SK-N-MC (cell line): ENCODE measurements at regions not wholly inside any gene's neighbourhood (a gene's known extent, or its start where the extent isn't known, plus 50 kb on each side); places are given as distances from the start of the nearest gene placed in this dataset.
"Not testable (repeated sequence)": the region's sequence is repeated elsewhere in the genome, so short reads cannot be mapped to it uniquely, and the experiment has no call there.

ENCODE experiments used
- DNase-seq: peaks from one replicate; pipeline ENCODE4 v3.0.0-alpha.2; 2011; ENCODE audit warnings: low read depth, low spot score
- H3K27ac ChIP-seq: fragments of 200-600 bp; sonication (generic); 2 replicates; pipeline ENCODE4 v1.5.1; 2016; ENCODE audit warnings: mixed run types
- H3K36me3 ChIP-seq: fragments of 200-600 bp; sonication (generic); 2 replicates; pipeline ENCODE4 v1.6.1; 2017; ENCODE audit warnings: antibody characterized with exemption, low read length, mixed read lengths; ENCODE audit not compliant: insufficient read depth
- H3K4me3 ChIP-seq: fragments of 200-600 bp; sonication (generic); 2 replicates; pipeline ENCODE4 v1.5.1; 2016
- H3K9ac ChIP-seq: fragments of 200-600 bp; sonication (generic); 2 replicates; pipeline ENCODE4 v1.8.0; 2017; ENCODE audit warnings: mixed run types, mixed read lengths; ENCODE audit not compliant: insufficient read length
- H3K9me3 ChIP-seq: fragments of 200-600 bp; sonication (generic); 2 replicates; pipeline ENCODE4 v1.6.1; 2017; ENCODE audit warnings: low read depth, mild to moderate bottlenecking, antibody characterized with exemption, low read length, moderate library complexity, mixed read lengths
- EZH2 ChIP-seq: fragments of 200-600 bp; sonication (generic); IDR thresholded peaks from one replicate; pipeline ENCODE4 v1.6.1; 2017; ENCODE audit warnings: antibody characterized with exemption
- FOXP2 ChIP-seq: optimal IDR thresholded peaks from 2 replicates; pipeline ENCODE3; 2011; ENCODE audit warnings: mild to moderate bottlenecking, moderate library complexity; ENCODE audit not compliant: insufficient read depth; ENCODE audit errors: extremely low read length, control extremely low read depth
- POLR2AphosphoS5 ChIP-seq: IDR thresholded peaks from 2 replicates; pipeline ENCODE4 v1.6.1; 2012; ENCODE audit warnings: mild to moderate bottlenecking, low read depth, low read length, borderline replicate concordance

DNA sequence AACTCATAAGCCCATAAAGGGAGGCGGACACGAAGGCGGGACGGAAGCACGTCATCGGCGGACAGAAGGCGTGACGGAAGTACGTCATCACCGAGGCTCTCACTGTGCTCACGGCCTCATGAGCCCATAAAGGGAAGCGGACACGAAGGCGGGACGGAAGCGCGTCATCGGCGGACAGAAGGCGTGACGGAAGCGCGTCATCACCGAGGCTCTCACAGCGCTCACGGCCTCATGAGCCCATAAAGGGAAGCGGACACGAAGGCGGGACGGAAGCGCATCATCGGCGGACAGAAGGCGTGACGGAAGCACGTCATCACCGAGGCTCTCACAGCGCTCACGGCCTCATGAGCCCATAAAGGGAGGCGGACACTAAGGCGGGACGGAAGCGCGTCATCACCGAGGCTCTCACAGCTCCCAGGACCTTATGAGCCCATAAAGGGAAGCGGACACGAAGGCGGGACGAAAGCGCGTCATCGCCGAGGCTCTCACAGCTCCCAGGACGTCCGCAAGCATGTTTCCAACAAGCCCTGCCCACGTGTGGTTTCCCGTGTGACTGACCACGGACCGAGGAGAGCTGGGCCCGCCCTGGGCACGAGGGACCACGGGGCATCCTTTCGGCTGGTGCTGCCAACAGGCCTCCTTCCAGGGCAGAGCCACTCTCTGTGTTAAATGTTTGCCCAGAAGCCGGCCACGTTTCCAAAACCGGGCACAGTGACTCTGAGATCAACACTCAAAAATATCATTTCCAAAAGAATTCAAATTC is 182.7 kb upstream of the SALL3 start:
- no peaks in the 10 kb centered on the region for H3K9me3 ChIP-seq
- no peak overlapping the region for H3K4me3 ChIP-seq
- no peak for TF ChIP-seq FOXP2
- TF ChIP-seq POLR2AphosphoS5: no peak
- TF ChIP-seq EZH2: no peak
- H3K9ac ChIP-seq: no peak overlapping the region
- no peaks in the 10 kb centered on the region for H3K36me3 ChIP-seq
- no peak overlapping the region for H3K27ac ChIP-seq
- no peak for DNase-seq

DNA sequence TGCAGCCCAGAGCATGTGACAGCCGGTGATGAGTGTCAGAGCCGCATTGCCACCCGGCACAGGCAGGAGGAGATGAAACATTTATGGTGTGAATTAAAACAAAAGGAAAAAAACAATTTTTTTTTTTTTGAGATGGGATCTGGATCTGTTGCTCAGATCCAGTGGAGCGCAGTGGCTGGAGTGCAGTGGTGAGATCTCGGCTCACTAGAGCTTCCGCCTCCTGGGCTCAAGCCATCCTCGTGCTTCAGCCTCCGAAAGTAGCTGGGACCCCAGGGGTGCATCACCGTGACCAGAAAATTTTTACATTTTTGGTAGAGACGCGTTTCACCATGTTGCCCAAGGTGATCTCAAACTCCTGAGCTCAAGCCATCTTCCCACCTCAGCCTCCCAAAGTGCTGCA is 182.1 kb upstream of the SALL3 start:
- no peak for DNase-seq
- Histone ChIP-seq H3K36me3 (no peaks in the 10 kb centered on the region), H3K4me3 (no peak overlapping the region), H3K9ac (no peak overlapping the region), H3K9me3 (no peaks in the 10 kb centered on the region), H3K27ac (no peak overlapping the region)
- no peak for TF ChIP-seq EZH2
- no peak for TF ChIP-seq POLR2AphosphoS5
- TF ChIP-seq FOXP2: no peak

DNA sequence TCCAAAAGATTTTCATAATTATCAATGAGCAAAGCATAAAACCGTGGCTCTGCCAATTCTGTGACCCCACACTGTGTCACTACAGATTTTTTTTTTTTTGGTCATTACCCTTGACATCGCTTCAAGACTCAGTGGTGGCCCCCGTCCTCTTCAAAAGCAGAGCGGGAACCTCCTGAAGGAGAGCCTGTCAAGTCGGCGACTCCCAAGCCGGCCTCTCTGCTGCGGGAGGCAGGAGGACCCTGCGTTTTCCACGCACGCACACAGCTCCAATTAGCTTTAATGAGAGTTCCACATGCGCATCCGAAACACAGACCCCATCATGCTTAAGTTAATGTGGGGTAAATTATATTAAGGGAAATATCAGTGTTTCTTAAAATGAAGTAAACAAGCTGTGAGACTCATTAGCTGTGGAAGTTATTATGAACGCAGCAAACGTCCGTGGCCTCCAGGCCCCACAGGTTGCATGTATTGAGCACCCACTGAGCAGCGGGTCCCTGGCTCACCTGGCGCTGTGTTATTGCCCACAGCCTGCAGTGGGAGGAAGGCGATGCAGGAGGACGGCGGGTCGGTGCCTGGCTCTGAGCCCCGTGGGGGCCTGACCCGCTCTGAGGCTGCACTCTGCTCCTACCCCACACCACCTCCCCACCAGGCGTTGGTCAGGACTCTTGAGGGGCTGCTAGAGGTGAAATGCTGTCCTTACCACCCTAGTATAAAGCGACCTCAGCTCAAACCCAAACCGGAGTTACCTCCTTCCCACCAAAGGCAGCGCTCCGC is 181.0 kb upstream of the SALL3 start:
- no peak for DNase-seq
- Histone ChIP-seq H3K4me3 (no peak overlapping the region), H3K9me3 (no peaks in the 10 kb centered on the region), H3K36me3 (no peaks in the 10 kb centered on the region), H3K27ac (no peak overlapping the region), H3K9ac (no peak overlapping the region)
- TF ChIP-seq POLR2AphosphoS5 (no peak), EZH2 (no peak), FOXP2 (no peak)

DNA sequence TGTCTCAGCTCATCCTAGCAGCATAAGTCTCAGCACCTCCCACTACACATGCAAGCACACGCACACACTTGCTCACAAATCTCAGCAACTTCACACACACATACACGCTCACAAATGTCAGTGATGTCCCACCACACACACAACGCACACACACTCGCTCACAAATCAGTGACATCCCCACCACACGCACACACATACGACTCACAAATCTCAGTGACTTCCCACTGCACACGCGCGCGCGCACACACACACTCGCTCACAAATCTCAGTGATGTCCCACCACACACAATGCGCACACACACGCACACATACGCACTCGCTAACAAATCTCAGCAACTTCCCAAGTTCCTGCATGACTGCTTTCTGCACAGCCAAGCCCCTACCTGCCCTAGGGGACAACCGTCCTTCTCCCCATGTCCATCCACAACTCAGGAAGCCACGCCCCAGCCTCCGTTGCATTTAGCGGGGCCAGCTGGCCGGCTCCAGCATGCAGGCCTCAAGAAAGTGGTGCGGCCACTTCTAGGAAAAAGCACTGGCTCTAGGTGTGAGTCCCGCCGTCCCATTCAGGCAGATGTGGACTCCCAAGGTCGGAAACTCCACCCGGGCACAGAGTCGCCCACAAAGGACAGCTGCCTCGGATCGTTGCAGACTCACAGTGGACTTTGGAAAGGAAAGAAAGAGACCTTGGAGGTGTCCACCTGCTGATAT is 180.1 kb upstream of the SALL3 start:
- TF ChIP-seq FOXP2: no peak
- TF ChIP-seq EZH2: no peak
- no peak for TF ChIP-seq POLR2AphosphoS5
- Histone ChIP-seq H3K9me3 (no peaks in the 10 kb centered on the region), H3K27ac (no peak overlapping the region), H3K36me3 (no peaks in the 10 kb centered on the region), H3K9ac (no peak overlapping the region), H3K4me3 (no peak overlapping the region)
- DNase-seq: no peak

DNA sequence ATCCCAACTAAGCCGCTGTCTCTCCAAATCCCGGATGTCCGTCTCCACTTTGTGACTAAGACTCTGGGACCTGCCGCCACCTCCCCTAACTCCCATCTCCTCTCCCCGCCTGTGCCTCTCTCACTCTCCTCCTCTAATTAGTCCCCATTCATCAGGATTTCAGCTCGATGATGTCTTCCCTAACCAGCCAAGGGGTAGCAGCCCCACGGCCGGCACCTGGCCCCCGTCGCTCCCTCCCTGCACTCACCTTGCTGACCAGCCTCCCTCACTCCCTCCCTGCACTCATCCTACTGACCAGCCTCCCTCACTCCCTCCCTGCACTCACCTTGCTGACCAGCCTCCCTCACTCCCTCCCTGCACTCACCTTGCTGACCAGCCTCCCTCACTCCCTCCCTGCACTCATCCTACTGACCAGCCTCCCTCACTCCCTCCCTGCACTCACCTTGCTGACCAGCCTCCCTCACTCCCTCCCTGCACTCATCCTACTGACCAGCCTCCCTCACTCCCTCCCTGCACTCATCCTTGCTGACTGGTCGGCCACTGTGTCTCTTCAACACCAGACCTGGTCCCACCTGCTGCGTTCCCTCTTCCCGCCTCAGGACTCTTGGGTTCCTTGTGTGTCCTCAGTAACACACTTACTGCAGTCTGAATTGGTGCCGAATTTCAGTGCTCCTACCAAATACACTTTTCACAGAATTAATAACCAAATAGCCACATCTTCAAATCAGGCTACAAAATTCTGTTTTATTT is 179.3 kb upstream of the SALL3 start:
- H3K27ac ChIP-seq, H3K4me3 ChIP-seq, H3K36me3 ChIP-seq, DNase-seq, H3K9ac ChIP-seq, H3K9me3 ChIP-seq: not testable (repeated sequence)

DNA sequence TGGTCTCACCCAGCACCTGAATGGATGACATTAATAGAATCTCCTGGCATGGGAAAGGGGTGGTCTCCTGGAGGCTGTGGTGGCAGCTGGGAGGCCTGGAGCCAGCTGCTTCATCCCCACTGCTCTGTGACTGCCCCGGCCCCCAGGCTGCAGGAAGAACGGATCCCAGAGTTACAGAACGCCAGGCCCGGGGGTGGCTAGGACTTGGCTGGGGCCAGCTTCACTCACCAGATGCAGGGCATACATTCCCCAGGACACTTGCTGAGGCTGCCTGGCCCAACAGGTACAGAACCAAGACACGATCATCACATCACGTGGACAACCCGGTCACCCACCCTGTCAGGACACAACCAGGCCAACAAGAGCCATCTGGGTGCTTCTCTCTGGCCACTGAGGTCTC is 178.6 kb upstream of the SALL3 start:
- DNase-seq: no peak
- TF ChIP-seq POLR2AphosphoS5 (no peak), FOXP2 (no peak), EZH2 (no peak)
- Histone ChIP-seq H3K4me3 (no peak overlapping the region), H3K9ac (no peak overlapping the region), H3K27ac (no peak overlapping the region), H3K36me3 (no peaks in the 10 kb centered on the region), H3K9me3 (no peaks in the 10 kb centered on the region)

DNA sequence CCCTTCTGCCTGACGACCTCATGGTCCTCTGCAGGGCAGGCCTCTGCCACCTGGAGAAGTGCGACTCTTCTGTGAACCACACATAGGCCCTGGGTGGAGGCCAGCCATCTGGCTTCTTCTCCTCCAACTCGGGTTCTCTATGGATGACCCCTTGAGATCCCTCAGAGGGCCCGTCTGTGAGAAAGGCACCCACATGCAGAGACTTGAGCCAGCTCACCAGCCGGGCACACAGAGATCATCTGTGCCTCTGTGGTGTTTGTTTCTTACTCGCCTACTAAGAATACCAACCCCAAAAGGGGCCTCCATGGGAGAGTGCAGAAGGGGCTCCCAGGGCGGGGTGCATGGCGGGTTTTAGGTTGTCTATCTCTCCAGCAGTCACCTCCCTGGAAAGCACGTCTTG is 176.5 kb upstream of the SALL3 start:
- no peaks in the 10 kb centered on the region for H3K9me3 ChIP-seq
- H3K36me3 ChIP-seq: no peaks in the 10 kb centered on the region
- DNase-seq: no peak
- H3K4me3 ChIP-seq: no peak overlapping the region
- no peak overlapping the region for H3K9ac ChIP-seq
- no peak overlapping the region for H3K27ac ChIP-seq
- TF ChIP-seq POLR2AphosphoS5 (no peak), FOXP2 (no peak), EZH2 (no peak)

DNA sequence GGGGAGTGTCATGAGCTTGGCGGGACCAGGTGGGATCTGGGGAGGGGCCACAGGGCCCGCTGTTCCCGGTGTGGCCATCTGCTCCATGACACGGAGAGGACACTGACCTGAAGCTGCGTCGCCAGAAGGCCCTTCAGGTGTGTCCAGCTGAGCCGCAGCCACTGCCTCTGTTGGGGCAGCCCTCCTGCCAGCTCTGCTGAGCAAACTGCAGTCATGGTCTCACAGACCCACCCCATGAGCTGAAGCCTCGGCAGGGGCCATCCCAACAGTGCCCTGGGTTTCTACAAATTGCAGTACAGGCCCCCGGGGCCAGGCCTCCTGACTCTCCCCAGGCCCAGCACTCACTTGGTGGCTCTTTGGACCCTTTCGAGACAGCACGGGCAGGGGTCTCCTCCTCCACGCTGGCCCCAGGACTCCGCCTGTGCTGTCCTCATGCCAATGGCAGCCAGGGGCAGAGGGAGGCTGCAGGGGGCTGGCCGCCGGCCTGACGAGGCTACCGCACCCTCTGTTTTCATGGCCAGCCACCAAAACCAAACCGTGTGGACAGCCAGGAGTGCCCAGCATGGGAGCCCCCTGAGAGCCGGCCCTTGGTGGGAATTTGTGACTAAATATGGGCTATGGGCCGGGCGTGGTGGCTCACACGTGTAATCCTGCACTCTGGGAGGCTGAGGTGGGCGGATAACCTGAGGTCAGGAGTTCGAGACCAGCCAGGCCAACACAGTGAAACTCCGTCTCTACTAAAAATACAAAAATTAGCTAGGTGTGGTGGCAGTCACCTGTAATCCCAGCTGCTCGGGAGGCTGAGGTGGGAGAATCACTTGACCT is 175.2 kb upstream of the SALL3 start:
- TF ChIP-seq EZH2 (no peak), FOXP2 (no peak), POLR2AphosphoS5 (no peak)
- Histone ChIP-seq H3K4me3 (no peak overlapping the region), H3K9ac (no peak overlapping the region), H3K36me3 (no peaks in the 10 kb centered on the region), H3K9me3 (no peaks in the 10 kb centered on the region), H3K27ac (no peak overlapping the region)
- no peak for DNase-seq
